GM13977 (cell line): ENCODE measurements at regions not wholly inside any gene's neighbourhood (a gene's known extent, or its start where the extent isn't known, plus 50 kb on each side); places are given as distances from the start of the nearest gene placed in this dataset.

Experiments used
- DNase-seq: peaks from one replicate; pipeline ENCODE4 v3.0.0; 2012; ENCODE audit warnings: low spot score
- CTCF ChIP-seq: IDR thresholded peaks from 2 replicates; pipeline ENCODE4 v1.5.1; 2012; ENCODE audit warnings: mild to moderate bottlenecking, control low read depth; ENCODE audit not compliant: insufficient read depth; ENCODE audit errors: extremely low read depth, missing control alignments
- in situ Hi-C: fragments of 300-500 bp; cut with MboI; formaldehyde crosslinking; loops from one replicate; pipeline ENCODE4 v1.12.0; 2022; ENCODE audit warnings: low sequenced_read_pairs, low pct_unique_long_range_greater_than_20kb, mixed read lengths, inconsistent platforms; ENCODE audit not compliant: unreplicated experiment

GRCh38 chr2:234429265-234429664 is 67.6 kb downstream of the ARL4C start:
- no peak for TF ChIP-seq CTCF
- no peak for DNase-seq
- in situ Hi-C loops: no loop called here

- no peak for TF ChIP-seq CTCF
- in situ Hi-C loops: no loop called here
- DNase-seq: no peak
Observed at GRCh38 chr2:234427081-234428061, 69.5 kb downstream of the ARL4C start.

- in situ Hi-C loops: no loop called here
- no peak for TF ChIP-seq CTCF
- DNase-seq: no peak
Observed at GRCh38 chr2:234426616-234427015, 70.3 kb downstream of the ARL4C start.

GRCh38 chr2:234425639-234426603 is 71.0 kb downstream of the ARL4C start:
- TF ChIP-seq CTCF: no peak
- peak; percentile 24 for DNase-seq
- in situ Hi-C loops: no loop called here

GRCh38 chr2:234423884-234424283 is 73.0 kb downstream of the ARL4C start:
- no peak for TF ChIP-seq CTCF
- no peak for DNase-seq
- in situ Hi-C loops: no loop called here

- TF ChIP-seq CTCF: no peak
- in situ Hi-C loops: no loop called here
- DNase-seq: no peak
Observed at GRCh38 chr2:234422981-234423431, 73.9 kb downstream of the ARL4C start.
